NCI-H345 treated with DMSO at 0.1 percent for 48 hours (cell line): ENCODE measurements at regions not wholly inside any gene's neighbourhood (a gene's known extent, or its start where the extent isn't known, plus 50 kb on each side); places are given as distances from the start of the nearest gene placed in this dataset.
"Not testable (repeated sequence)": the region's sequence is repeated elsewhere in the genome, so short reads cannot be mapped to it uniquely, and the experiment has no call there.

Experiments
- DNase-seq: peaks from one replicate; lab custom pipeline; 2025; ENCODE audit not compliant: unreplicated experiment; lab: John Stamatoyannopoulos, UW

DNA sequence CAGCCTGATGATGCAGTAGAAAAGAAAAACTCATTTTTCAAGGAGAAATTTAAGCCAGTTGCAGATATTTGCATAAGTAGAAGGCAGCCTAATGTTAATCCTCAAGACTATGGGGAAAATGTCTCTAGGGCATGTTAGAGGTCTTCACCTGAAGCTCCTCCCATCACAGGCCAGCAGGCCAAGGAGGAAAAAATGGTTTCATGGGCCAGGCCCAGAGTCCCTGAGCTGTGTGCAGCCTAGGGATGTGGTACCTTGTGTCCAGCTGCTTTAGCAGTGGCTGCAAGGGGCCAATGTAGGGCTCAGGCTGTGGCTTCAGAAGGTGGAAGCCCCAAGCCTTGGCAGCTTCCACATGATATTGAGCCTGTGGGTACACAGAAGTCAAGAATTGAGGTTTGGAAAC lies 1946.7 kb upstream of the FLRT2 start:
- no peak for DNase-seq

DNA sequence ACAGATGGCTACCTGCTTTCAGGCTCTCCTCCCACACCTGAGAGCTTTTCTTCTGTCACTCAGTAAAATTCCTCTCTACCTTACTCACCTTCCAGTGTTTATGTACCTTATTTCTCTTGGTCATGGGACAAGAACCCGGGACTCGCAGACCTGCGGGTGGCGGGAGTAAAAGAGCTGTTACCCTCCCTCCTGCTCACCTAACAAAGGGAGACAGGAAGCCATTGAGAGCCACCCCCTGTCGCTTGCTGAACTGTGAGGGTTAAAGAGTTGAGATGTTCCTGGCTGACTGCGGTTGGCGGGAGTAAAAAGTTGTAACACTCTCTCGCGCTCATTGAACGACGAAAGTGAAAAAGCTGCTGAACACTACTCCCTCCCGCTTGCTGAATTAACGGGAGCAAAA lies 1935.1 kb upstream of the FLRT2 start:
- no peak for DNase-seq

GRCh38 chr14:83607682-83608081 lies 1922.3 kb upstream of the FLRT2 start:
- DNase-seq: no peak

GRCh38 chr14:83611491-83611890 lies 1918.5 kb upstream of the FLRT2 start:
- no peak for DNase-seq

DNA sequence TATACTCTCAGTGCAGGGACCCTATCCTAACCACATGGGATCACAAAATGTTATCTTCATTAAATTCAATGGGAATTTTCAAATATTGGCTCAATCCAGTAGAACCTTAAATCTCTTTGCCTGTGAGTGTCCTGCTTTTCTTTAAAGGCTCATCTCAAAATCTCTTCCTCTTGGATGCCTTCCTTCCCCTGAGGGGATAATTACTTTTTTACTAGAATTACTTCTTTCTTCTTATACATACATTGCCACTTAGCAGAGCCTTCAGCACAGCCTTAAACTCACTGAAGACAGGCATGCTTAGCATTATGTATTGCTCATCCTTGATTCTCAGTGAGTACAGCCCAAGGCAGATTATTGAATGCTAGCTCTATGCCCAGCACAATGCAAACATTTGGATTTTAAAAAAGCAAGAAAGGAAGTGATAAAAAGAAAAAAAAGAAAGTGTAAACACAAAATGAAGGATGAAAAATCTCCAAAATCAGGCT lies 1918.0 kb upstream of the FLRT2 start:
- no peak for DNase-seq

GRCh38 chr14:83614956-83615355 lies 1915.0 kb upstream of the FLRT2 start:
- DNase-seq: no peak

- DNase-seq: no peak
These were observed 1905.4 kb upstream of the FLRT2 start for GRCh38 chr14:83624541-83624940.

DNA sequence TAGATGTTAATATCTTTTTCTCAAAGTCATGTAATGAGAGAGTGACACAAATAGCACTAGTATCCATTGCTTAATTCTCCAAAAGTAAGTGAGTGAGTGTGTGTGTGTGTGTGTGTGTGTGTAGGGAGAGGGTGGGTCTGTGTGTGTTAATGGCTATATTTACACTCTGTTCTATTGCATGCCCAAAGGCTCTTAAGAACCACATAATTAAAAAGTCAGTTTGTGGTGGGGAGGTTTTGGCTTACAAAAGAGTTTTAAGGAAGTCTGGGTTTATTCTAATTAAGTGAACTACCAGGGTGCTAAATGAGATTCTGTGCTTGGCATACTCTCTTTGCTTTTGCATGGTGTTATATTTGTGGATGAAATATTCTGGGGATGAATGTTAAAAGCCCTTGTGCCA lies 1897.6 kb upstream of the FLRT2 start:
- no peak for DNase-seq

GRCh38 chr14:83638748-83639504 lies 1891.0 kb upstream of the FLRT2 start:
- no peak for DNase-seq

DNA sequence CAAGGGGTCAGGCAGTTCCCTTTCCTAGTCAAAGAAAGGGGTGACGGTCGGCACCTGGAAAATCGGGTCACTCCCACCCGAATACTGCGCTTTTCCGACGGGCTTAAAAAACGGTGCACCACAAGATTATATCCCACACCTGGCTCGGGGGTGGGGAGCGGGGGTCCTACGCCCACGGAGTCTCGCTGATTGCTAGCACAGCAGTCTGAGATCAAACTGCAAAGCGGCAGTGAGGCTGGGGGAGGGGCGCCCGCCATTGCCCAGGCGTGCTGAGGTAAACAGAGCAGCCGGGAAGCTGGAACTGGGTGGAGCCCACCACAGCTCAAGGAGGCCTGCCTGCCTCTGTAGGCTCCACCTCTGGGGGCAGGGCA lies 1890.5 kb upstream of the FLRT2 start:
- DNase-seq: not testable (repeated sequence)

DNA sequence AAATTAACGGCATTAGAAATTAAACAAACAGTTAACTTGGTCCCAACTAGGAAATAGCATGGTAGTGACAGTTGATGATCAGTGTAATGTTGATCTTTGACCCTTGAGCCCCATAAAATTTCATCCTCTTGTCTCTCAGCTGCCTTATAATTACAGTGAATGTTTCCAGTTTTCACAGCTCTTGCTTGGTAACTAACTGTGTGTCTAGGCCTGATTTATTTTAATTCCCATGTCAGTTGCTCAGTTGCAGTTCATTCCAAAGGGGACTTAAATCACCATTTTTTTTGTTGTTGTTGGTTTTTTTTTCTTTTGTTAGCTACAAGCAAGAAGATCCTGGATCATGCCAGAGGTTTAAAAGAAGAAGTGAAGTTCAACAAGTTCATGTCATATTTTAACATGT lies 1883.7 kb upstream of the FLRT2 start:
- no peak for DNase-seq

- no peak for DNase-seq
These were observed 1869.3 kb upstream of the FLRT2 start for GRCh38 chr14:83660597-83660996.

- no peak for DNase-seq
These were observed 1865.6 kb upstream of the FLRT2 start for GRCh38 chr14:83664389-83664788.

GRCh38 chr14:83689265-83689664 lies 1840.7 kb upstream of the FLRT2 start:
- no peak for DNase-seq

DNA sequence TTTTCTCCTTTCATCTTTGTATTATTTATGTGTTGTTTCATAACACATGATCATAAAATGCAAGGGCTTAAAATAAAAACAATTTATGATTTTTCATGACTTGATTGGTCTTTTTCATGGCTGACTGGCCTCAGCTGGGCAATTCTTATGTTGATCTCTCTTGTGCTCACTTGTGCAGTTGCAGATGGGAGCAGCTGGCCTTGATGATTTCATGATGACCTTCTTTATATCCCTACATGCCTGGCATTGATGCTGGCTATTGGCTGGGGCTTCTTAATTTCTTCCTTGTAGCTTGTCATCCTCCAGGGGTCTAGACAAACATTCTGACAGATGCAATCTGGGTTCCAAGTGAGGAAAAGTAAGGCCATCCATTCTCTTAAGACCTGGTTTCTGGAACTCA lies 1832.8 kb upstream of the FLRT2 start:
- DNase-seq: no peak

DNA sequence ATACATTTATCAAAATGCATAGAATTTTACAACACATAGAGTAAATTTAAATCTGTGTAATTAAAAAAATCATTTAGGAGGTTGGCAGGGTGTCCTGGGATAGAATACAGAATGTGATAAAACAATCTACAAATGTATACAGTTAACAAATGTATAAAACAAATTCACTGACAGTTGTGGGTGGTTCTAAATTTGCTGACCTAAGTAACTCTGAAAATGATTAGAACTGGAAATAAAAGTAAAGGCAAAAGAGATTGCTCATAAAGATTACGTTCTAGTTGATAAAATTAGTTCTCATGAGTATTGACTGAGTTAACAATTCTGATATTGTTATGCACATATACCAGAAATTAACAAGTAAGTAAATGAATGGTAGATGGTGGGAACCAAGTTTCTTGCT lies 1827.3 kb upstream of the FLRT2 start:
- DNase-seq: no peak

GRCh38 chr14:83706231-83706954 lies 1823.6 kb upstream of the FLRT2 start:
- peak; percentile 59 for DNase-seq

DNA sequence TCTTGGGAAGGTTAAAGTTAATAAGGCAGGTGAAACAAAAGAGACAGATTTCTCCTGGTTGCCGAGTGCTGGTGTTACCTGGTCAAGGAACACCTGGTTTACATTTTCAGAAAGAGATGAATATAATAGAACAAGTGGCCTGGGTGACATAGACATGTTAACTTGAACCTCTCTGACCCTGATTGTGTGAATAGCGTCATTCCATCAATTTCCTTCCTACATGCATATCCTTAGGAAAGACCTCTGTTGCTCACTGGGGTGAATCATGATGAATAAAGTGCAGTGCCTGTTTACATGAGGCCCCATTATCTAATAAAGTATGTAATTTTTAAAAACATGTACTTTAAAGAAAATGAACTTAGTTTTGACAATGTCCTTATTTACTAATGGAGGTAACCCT lies 1822.9 kb upstream of the FLRT2 start:
- DNase-seq: no peak

GRCh38 chr14:83709116-83709515 lies 1820.8 kb upstream of the FLRT2 start:
- no peak for DNase-seq

DNA sequence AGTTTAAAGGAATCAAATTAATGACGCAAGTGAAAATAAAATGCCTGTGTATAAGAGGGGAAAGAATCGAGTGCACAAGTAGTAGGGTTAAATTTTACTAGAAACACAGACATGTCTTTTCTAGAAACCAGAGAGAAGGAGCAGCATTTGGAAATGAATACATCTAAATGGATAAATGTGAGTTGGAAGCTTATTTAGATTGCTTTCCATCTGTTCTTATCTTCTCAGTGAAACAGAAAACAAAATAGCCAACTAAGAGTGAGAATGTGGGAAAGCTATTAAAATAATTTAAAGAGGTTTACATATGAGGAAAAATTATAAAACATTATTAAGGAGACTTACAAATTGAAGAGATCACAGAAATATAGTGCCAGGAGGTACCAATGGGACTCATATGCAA lies 1818.9 kb upstream of the FLRT2 start:
- DNase-seq: no peak

GRCh38 chr14:83712418-83713129 lies 1817.4 kb upstream of the FLRT2 start:
- peak; percentile 72 for DNase-seq

GRCh38 chr14:83713732-83714131 lies 1816.2 kb upstream of the FLRT2 start:
- no peak for DNase-seq
